GM19468 (cell line): ENCODE measurements at regions not wholly inside any gene's neighbourhood (a gene's known extent, or its start where the extent isn't known, plus 50 kb on each side); places are given as distances from the start of the nearest gene placed in this dataset.
A peak's percentile ranks its signal among the peaks of the same experiment; 100 is the strongest.

ENCODE experiments used
- ATAC-seq: cut with Tn5 transposase; IDR thresholded peaks from one replicate; pipeline ENCODE4 v1.9.1; 2021; ENCODE audit warnings: mild to moderate bottlenecking, moderate library complexity, moderate number of reproducible peaks; ENCODE audit not compliant: unreplicated experiment; ENCODE audit errors: extremely low read depth

DNA sequence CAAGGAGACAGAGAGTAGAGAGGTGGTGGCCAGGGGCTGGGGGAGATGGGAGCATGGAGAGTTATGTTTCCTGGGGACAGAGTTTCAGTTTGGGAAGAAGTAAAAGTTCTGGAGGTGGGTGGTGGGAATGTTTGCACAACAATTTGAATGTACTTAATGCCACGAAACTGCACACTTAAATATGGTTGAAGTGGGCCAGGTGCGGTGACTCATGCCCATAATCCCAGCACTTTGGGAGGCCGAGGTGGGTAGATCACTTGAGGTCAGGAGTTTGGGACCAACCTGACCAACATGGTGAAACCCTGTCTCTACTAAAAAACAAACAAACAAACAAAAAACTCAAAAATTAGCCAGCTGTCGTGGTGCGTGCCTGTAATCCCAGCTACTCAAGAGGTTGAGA is 137.2 kb downstream of the PFKFB3 start:
- no peak for ATAC-seq

DNA sequence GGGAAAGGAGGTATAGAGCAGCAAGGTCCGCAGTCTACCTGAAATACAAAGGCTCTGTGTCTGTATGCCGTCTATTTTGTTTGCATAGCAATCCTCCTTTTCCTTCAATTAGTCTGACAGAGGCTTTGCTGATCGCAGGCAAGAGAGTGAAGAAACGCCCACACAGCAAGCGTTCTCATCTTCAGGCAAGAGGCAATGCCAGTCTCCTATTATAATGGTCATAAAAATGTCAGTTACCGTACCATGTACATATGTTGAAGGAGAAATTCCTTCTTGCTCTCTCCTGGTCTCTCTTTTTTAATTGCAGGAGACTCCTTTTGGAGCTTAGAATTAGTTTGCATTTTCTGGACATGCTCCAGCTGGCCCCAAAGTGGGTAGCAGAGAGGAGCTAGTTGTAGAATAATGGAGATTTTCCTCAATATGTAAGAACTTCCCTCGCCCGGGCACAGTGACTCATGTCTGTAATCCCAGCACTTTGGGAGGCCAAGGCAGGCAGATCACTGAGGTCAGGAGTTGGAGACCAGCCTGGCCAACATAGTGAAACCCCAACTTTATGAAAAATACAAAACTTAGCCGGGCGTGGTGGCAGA is 139.5 kb downstream of the PFKFB3 start:
- no peak for ATAC-seq

DNA sequence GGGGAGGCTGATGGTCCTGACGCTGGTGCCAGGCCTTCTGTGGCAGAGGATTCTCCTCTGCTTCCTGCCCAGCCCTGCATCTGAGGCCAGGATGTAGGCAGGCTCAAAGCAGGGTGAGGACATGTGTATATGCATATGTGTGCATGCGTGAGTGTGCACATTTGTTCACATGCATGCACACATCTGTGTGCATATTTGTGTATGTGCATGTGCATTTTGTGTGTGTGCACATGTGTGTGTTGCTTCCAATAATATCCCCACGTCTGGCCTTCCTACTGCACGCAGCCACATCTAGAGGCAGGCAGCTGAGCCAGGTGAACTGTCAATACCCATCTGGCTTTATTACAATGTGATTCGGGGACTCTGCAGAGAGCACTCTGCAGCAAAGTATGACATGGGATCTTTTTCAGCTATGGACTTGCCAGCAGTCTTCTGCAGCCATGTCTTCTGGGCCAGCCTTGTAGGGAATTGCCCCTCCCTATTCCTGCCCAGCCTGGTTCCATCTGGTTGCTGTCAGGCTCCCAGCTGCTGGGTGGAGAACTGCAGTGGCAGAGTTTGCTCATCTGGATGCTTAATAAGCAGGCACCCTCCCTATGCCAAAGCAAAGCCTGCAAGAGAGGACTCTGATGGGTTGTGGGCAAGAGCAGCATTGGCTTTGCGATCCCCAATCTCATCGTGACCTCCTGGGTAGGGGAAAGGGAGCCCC is 140.7 kb downstream of the PFKFB3 start:
- ATAC-seq, result no peak

DNA sequence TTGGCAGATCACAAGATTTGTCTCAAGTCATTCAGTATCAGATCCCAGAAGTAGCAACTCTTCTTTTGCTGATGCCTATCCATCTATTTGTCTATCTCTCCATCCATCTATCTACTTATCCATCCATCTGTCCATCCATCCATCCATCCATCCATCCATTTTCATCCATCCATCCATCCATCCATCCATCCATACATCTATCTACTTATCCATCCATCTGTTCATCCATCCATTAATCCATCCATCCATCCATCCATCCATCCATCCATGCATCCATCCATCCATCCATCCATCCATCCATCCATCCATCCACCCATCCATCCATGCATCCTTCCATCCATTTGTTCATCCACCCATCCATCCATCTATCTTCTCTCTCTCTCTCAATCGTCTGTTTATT is 142.7 kb downstream of the PFKFB3 start:
- ATAC-seq, result no peak

DNA sequence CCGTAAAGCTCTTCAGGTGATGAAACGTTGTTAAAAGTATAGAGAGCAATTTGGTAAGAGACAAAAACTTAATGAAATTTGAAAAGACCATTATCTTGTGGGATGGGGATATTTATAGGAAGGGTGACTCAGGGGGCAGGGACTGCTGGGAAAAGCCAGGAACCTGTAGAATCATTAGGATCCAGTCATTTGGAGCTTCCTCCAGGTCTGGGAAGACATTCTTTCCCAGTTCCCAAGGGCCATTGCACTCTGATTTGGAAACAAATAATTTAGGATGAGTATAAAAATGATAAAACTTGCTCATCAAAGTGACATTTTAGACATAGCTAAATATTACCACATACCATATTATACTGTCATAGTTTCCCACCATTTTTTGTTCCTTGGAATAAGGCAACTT is 143.9 kb downstream of the PFKFB3 start:
- no peak for ATAC-seq

DNA sequence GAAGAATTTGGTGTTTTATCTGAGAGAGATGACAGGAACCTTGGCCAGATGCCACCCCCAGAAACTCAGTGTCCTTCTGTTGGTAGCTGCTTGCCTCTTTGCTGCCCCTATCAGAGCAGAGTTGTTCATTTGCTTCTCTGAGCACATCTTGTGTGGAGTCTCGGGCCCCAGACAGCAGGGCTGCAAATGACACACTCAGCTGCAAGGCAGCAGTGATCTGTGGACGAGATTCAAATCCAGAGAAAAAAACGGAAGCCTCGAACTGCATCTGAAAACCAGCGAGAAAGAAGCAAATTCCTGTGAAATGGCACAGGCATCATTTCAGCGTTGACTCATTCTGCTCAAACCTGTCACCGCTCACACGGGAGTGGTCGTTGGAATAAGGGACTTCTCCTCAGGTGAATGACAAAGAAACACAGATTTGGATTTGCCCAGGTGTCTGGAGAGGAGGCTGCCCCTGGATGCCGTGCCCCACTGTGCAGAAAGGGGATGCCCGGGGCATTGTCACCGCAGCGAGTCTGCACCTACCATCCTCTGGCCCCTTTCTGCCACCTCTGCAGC is 144.7 kb downstream of the PFKFB3 start:
- ATAC-seq, result no peak

DNA sequence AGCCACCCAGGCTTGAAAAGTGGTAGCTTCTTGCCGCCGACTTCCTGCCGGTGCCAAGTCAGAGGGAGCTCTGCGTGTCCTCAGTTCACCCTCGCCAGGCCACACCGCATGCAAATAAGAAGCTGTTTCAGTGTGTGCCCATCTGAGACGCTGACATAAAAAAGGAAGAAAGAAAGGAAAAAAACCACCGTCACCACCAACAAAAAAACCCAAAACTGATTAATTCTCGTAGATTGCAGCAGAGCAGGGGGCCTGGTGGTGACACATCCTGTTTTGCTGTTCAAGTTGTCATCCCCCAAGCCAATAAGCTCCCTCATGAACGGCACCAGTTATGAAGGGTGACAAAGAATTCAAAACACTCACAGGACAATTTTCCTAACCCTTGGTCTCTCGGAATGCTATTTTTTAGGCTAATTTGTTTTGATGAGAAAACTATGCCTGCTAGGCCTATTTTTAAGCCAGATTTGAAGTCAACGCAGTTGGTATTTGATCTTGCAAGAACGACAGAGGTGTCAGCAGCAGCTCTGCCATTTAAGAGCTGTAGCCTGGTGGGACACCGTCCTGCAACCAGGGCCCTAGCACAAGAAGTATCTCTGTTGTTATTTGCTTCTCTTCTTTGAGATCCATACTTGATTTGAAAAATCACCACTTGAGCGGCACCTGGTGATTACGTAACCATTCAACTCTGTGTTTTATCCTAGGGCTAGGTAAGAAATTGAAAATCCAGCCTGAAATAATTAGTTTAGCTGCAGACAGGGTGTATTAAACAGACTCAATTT is 145.6 kb downstream of the PFKFB3 start:
- ATAC-seq, result peak; percentile 95

DNA sequence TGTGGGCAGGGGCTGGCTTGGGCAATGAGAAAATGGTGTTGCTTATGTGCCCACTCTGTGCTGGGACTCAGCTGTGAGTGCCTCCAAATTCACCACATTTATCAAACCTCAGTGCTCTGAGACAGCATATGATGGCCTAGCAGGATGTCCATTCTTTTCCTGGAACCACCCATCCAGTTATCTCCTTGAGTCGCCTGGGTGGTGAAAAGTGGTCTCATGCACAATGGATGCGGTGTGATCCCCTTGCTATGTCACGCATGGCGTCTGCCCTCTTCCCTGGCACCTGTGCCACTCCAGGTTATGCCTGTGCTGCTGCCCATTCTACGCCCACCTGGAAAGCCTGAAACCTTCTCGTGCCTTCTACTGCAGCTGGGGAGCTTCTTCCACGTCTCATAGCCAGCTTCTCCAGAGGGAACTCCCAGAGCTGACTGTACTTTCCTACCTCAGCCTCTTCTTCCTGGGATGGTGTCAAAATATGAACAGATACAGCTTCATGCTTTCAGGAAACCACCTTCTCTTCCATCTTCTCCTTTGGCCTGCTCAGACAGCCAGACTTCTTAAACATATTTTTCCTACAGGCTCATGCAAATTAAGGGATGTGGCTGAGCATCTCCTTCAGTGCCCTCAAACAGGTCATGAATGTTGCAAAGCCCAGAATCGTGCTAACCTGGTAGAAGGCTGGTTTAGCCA is 147.3 kb downstream of the PFKFB3 start:
- no peak for ATAC-seq

DNA sequence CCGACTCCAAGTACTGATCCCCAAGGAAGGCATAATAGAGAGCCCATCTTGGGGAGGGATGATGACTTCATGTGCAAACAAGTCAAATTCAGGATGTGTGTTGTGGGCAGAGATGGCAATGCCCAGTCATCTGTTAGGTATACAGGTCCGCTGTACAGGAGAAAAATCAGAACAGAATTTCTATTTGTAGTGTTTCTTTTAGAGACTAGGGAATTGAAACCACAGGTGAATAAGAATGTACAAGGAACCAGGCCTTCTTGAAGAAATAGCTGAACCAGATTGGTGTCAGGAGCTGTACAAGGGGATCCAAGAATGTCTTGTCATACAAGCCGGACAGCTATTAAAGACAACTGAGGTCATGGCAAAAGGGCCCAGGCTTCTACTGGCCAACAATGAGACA is 147.9 kb downstream of the PFKFB3 start:
- ATAC-seq, result no peak

DNA sequence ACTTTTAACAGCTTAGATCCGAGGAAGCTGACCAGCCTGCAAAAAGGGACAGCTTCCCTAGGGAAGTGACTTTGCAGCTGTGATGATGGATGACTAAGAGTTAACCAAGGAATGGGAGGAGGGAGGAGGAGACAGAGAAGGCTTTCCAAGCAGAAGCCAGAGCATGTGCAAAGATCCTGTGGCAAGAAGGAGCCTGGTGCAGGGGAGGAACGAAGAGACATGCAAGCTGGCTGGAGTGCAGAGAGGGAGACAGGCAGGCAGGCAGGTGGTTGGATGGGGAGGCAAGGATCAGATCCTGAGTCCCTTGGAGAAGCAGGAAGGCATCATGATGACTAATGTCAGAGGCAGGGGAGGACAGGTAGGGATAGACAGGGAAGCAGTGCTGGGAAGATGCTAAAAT is 148.8 kb downstream of the PFKFB3 start:
- no peak for ATAC-seq

DNA sequence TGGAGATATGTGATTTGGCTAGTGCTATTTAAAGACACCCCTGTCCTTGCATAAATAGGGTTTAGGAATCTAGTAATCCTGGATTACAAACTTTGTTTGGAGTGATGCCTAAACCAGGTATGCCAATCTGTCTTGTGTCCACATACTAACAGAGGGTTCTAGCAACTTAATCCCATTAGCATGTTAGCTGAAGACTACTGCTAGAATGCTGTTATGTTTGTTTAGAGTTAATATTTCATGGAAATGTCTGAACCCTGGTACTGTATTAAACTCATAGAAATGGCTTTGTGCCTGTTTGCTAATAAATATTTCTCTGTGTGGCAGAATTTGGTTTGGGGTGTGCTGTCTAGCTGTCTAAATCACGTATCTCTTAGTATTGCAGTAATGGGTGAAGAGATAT is 150.8 kb downstream of the PFKFB3 start:
- ATAC-seq, result no peak

DNA sequence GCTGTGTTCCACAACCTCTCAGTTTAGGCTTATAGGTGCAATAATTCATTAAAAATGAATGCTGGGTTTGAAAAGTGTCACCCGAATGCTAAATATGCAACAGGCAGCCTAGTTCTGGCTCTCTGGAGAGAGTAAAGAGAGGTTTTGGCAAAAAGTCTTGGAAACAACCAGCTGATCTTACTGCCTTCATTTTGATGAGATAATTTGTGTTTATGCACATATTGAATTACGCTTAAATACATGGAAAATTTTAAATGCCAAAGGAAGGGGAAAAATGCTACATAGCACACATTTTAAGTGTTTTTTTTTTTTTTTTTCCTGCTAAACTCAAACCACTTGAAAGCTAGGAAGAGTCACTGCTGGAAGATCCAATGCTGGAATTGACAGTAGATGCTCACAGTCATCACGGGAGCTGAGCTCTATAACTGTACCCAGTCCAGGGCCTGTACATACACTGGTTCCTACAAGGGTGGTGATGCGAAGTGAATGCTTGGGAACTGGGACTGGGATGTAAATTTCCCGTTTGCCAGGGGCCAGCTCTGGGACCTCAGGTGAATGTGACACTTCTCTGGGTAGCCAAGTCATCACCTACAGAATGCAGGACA is 151.5 kb downstream of the PFKFB3 start:
- ATAC-seq, result no peak

DNA sequence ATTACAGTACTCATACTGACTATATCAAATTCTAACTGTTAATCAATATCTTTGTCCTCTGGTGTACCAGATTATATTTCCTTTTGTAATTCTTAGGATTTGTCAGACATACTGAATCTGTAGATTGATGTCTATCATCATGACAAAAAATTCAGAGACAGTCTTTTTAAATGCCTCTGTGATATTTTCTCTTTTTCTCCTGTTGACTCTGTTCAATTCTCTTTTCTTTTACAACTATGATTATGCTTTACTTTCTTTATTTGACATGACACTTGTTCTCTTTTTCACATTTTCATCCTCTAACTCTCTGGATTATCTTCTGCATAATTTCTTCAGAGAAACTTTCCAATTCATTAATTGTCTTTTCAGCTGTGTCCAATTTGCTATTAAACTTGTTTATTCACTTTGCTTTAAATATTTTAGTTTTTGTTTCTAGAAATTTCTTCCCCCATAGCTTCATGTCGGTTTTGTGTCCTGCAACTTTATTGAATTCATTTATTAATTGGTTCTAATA is 153.6 kb downstream of the PFKFB3 start:
- no peak for ATAC-seq

DNA sequence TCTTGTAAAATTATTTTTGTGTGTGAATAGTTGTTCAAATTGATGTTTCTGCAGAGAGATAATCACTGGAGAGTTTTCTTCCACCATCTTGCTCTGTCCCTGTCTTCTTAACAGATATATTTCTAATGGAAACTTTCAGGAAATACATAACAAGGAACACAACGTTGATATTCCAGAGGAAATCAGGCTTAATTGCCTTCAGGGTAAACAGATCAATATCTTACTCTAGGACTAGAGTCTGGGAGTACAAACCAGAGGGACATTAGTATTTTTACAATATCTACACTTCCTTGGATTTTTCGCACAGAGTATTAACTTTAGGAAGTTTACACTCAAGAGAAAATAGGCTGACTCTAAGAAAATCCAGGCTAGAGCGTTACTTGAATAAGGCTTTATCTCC is 159.1 kb downstream of the PFKFB3 start:
- ATAC-seq, result no peak

DNA sequence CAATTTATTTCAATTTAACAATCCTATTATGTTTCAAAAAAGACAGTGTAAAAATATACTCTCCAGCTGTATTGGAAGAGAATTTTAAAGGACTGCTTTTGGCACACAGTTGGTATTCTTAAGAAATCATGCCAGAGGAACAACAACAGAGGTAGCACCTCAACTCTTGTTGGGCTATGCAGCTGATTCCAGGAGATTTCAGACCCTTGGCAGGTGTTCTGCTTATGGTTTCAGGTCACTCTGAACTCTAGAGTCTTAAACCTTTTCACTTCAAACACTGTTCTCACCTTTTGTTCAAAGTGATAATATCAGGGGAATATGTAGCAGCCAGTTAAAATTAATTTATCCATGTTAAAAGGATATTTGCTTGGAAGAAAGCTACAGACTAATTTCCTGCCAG is 160.1 kb downstream of the PFKFB3 start:
- ATAC-seq, result no peak

DNA sequence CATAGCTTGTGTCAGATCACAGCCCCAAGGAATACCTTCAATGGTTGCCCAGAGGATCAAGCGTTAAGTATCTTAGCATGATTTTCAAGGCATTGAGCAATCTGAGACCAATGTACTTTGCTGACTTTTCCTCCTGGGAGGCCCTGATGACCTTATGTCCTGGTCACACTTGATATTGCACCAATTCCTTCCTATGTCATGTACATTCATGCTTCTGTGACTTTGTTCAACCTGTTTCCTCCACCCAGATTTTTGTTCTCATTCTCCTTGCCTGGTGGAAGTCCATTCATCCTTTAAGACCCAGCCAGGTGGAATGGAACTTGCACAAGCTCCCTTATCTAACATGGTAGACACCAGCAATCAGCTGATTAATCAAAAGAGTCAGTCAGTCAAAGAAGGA is 160.8 kb downstream of the PFKFB3 start:
- no peak for ATAC-seq

DNA sequence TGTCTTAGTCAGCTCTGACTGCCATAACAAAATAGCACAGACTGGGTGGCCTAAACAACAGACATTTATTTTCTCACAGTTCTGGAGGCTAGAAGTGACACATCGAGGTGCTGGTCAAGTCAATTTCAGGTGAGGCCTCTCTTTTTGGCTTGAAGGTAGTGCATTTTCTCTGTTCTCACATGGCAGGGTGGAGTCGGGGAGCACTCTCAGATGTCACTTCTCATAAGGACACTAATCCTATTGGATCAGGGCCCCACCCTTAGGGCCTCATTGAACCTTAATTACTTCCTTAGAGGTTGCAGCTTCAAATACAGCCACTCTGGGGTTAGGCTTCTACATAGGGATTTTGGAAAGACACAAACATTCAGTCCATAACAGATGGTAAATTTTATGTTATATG is 161.6 kb downstream of the PFKFB3 start:
- ATAC-seq, result no peak

DNA sequence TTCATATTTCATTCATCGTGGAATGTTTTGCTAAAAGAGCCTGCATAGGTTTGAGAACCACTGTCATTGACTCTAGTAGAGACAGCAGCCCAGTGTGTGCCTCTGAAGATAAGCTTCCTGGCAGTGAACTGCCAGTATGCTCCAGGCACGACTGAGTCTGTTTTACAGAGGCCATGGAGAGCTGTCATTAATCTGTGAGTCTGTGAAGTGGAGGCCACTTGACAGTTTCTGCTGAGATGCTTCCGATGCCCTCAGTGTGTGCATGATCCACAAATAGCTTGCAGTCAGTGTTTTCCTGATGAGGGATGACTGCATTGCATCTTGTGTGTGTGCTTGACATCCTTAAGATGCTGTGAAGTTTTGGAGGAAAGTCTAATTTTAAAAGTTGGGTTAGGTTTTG is 162.2 kb downstream of the PFKFB3 start:
- no peak for ATAC-seq

DNA sequence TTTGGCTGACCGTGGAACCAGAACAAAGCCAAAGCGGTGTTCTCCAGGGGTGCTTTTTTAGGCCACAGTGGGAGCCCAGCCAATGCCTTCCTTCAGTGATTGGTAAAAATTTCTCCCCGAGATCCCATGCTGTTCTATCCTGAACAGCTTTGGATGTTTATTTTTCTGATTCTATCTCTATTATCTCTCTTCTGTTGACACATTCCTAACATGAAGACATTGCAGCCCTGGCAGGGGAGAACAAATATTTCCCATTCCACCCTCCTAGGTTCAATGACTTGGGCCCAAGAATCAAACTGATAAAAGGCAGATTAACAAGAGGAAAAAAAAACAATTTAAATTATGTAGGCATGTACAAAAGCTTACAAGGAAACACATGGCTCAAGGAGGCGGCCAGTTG is 162.7 kb downstream of the PFKFB3 start:
- ATAC-seq, result no peak
